Brain microvascular endothelial cell (primary cell): ENCODE measurements at regions not wholly inside any gene's neighbourhood (a gene's known extent, or its start where the extent isn't known, plus 50 kb on each side); places are given as distances from the start of the nearest gene placed in this dataset.
A peak's percentile ranks its signal among the peaks of the same experiment; 100 is the strongest.

Experiments used
- DNase-seq: peaks from one replicate; pipeline ENCODE4 v3.0.0-alpha.2; 2020
- H3K27ac ChIP-seq: fragments of 250-450 bp; sonication (Bioruptor Pico); 2 replicates; pipeline ENCODE4 v1.5.1; 2020; ENCODE audit warnings: mild to moderate bottlenecking, moderate library complexity
- H3K27me3 ChIP-seq: fragments of 250-450 bp; sonication (Bioruptor Pico); replicated peaks from 2 replicates; pipeline ENCODE4 v1.5.1; 2020; ENCODE audit warnings: mild to moderate bottlenecking
- H3K36me3 ChIP-seq: fragments of 250-450 bp; sonication (Bioruptor Pico); replicated peaks from 2 replicates; pipeline ENCODE4 v1.5.1; 2020; ENCODE audit warnings: mild to moderate bottlenecking
- H3K4me3 ChIP-seq: 2 replicates; pipeline ENCODE4 v1.5.1; 2011; ENCODE audit warnings: low read depth, mild to moderate bottlenecking, control low read depth, low read length, moderate library complexity
- in situ Hi-C: cut with HindIII; loops from 2 replicates; pipeline ENCODE4 v1.10.0; 2017; ENCODE audit warnings: low sequenced_read_pairs, low pct_ligation_motif_present
- TF ChIP-seq, protein P1 (sequence below): IDR thresholded peaks from 2 replicates; pipeline ENCODE4 v1.5.1; 2011; ENCODE audit warnings: low read depth, mild to moderate bottlenecking, moderate library complexity, low read length, control low read depth, inconsistent platforms; ENCODE audit errors: missing control alignments

DNA sequence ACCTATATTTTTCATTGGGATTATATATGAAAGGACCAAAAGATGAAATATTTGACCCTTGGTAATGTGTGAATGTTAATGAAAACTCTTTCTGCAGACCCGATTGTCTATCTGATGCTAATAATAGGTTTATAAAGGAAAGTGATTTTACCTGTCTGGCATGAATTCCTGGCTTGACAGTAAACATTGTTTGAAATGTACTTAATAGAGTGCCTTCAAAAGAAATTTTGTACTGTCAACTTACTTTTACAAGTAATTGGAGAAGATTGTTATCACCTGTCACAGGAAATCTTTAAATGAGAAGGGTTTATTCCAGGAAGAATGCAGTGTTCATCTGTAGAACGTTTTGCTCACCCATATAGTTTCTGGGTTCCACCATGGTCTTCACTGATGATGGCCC lies 588.2 kb downstream of the INHBA start:
- H3K4me3 ChIP-seq: no peak overlapping the region
- H3K36me3 ChIP-seq: no peaks in the 10 kb centered on the region
- no peak for DNase-seq
- TF ChIP-seq, protein P1, sequence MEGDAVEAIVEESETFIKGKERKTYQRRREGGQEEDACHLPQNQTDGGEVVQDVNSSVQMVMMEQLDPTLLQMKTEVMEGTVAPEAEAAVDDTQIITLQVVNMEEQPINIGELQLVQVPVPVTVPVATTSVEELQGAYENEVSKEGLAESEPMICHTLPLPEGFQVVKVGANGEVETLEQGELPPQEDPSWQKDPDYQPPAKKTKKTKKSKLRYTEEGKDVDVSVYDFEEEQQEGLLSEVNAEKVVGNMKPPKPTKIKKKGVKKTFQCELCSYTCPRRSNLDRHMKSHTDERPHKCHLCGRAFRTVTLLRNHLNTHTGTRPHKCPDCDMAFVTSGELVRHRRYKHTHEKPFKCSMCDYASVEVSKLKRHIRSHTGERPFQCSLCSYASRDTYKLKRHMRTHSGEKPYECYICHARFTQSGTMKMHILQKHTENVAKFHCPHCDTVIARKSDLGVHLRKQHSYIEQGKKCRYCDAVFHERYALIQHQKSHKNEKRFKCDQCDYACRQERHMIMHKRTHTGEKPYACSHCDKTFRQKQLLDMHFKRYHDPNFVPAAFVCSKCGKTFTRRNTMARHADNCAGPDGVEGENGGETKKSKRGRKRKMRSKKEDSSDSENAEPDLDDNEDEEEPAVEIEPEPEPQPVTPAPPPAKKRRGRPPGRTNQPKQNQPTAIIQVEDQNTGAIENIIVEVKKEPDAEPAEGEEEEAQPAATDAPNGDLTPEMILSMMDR: no peak
- H3K27me3 ChIP-seq: no peaks in the 10 kb centered on the region
- no peak overlapping the region for H3K27ac ChIP-seq
- in situ Hi-C loops: no loop called here

DNA sequence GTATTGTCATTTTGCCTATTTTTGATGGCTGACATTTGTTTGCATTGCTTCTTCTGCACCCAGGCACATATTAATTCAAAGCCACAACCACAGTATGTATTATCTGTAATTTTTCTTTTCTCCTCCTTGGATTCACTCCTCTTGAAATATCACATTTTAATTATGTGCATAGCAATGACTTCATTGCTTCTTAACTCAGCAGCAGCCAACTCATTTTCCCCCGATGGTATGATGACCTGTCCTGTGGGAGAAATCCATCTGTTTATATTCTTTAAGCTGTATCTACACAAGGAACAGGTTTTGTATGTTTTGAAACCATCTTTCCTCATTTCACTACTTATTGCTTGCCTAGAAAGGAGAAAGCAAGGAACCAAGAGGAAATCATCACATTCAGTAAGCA lies 588.8 kb downstream of the INHBA start:
- TF ChIP-seq, protein P1: no peak
- no peaks in the 10 kb centered on the region for H3K27me3 ChIP-seq
- in situ Hi-C loops: no loop called here
- H3K36me3 ChIP-seq: no peaks in the 10 kb centered on the region
- no peak overlapping the region for H3K27ac ChIP-seq
- DNase-seq: no peak
- no peak overlapping the region for H3K4me3 ChIP-seq

DNA sequence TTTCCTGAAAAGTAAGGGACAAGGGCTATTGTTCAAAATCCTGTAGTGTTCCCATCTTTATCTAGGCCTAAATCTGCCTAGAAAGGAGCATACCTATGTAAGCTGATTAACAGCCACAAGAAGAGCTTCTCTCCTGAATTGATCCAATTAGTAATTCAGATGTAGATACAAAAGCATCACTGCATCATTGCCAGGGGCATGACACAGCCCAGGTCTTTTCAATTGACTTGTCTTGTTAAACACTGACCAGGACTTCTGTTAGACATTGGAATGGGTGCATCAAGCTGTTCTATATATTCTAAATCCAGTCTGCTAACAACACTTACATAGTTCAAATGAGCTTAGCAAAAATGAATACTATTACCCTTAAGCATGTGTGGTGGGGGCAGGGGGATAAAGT lies 589.2 kb downstream of the INHBA start:
- H3K36me3 ChIP-seq: no peaks in the 10 kb centered on the region
- DNase-seq: no peak
- TF ChIP-seq, protein P1: no peak
- H3K27ac ChIP-seq: no peak overlapping the region
- H3K4me3 ChIP-seq: no peak overlapping the region
- in situ Hi-C loops: no loop called here
- H3K27me3 ChIP-seq: no peaks in the 10 kb centered on the region

DNA sequence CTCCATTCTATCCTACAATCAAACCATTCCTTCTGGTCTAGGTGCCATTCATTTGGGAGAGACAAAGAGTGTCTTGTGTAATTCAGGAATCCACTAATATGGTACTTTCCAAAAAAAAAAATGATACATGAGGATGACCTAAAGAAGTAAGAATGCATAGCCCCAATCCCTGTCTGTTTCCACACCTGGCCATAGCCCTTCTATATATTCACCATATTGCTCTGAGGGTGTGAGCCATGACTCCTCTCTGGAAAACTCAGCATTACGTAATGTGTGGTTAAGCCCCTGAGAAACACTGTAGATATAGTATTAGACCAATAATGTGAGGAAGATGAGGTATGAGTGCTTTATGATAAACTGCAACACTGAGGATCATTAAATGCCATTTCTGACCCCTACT lies 592.7 kb downstream of the INHBA start:
- Histone ChIP-seq H3K4me3 (no peak overlapping the region), H3K36me3 (no peaks in the 10 kb centered on the region), H3K27me3 (no peaks in the 10 kb centered on the region), H3K27ac (no peak overlapping the region)
- TF ChIP-seq, protein P1: no peak
- in situ Hi-C loops: no loop called here
- peak; percentile 29 for DNase-seq

DNA sequence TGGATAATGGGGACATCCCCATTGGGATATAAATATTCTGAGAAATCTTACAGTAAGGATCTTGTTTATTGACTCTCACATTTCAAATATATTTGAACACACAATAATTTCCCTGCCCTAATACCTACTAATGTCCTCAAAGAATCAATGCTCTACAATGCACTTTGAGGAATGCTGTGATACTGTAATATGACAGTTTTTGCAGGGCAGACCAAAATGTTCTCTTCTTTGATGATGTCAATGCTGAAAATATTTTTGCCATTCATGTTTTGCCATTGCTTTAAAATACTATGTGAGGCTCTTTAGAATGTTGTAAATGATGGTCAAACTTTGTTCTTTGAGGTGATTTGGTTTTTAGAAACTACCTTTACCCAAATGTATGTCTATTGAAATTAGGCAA lies 594.1 kb downstream of the INHBA start:
- no peaks in the 10 kb centered on the region for H3K27me3 ChIP-seq
- TF ChIP-seq, protein P1: no peak
- no peak for DNase-seq
- in situ Hi-C loops: no loop called here
- no peaks in the 10 kb centered on the region for H3K36me3 ChIP-seq
- H3K27ac ChIP-seq: no peak overlapping the region
- no peak overlapping the region for H3K4me3 ChIP-seq

DNA sequence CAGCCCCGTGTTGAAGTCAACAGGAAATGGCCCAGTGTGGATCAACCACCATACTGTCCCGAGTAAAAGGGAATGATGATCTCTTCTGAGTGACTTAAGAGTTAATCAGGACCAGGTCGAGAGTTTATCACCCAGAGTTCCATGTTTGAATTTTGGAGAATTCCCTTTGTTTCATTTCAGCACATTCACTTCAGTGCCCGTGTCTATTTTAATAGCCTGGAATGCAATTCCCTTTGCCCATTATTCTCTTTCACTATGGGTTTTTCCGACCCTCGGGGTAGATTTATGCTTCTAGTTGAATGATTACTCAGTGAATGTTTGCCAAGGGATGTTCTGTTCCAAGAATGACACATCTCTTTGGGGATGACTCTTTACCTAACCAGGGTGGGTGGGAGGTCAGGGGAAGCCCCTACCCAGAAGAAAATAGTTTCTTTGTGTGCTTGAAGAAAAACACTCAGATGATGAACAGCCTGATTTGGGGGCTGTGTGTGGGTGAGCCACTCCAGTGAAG lies 594.9 kb downstream of the INHBA start:
- in situ Hi-C loops: no loop called here
- H3K4me3 ChIP-seq: no peak overlapping the region
- no peaks in the 10 kb centered on the region for H3K36me3 ChIP-seq
- TF ChIP-seq, protein P1: no peak
- no peaks in the 10 kb centered on the region for H3K27me3 ChIP-seq
- H3K27ac ChIP-seq: no peak overlapping the region
- peak; percentile 7 for DNase-seq
